ENCODE measurements at regions not wholly inside any gene's neighbourhood (a gene's known extent, or its start where the extent isn't known, plus 50 kb on each side); places are given as distances from the start of the nearest gene placed in this dataset.
"Not testable (repeated sequence)": the region's sequence is repeated elsewhere in the genome, so short reads cannot be mapped to it uniquely, and the experiment has no call there.

DNA sequence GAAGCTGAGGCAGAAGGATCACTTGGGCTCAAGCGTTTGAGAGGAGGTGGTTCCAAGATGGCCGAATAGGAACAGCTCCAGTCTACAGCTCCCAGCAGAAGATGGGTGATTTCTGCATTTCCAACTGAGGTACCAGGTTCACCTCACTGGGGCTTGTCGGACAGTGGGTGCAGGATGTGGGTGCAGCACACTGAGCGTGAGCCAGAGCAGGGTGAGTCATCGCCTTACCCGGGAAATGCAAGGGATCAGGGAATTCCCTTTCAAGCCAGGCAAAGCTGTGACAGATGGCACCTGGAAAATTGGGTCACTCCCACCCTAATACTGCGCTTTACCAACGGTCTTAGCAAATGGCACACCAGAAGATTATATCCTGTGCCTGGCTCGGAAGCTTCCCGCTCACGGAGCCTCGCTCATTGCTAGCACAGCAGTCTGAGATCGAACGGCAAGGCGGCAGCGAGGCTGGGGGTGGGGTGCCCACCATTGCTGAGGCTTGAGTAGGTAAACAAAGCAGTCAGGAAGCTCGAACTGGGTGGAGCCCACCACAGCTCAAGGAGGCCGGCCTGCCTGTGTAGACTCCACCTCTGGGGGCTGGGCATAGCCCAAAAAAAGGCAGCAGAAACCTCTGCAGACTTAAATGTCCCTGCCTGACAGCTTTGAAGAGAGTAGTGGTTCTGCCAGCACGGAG lies 482.6 kb upstream of the DAB2 start:
- DNase-seq (ENCODE audit: low read depth in 1 of 2, low spot score in 1 of 2); CTCF ChIA-PET: not testable (repeated sequence)

DNA sequence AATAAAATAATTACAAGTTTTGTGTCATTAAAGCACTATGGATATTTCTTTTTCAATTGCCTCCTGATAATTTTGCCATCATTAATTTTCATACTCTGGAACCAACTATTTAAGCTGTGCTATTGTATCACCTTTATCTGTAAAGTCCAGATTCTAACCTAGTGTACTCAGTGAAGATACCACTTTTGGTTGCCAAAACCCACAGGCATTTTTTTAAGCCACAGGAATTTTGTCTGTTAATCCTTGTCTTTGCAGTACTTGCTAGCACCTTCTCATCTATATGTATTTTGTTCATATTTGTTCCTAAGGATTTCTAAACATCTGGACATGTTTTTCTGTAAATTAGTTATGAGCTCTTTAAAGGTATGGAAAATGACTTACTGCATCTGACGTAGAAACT lies 481.4 kb upstream of the DAB2 start:
- ATAC-seq, result no peak
- no peak overlapping the region for H3K4me3 ChIP-seq
- TF ChIP-seq ESRRA (IDR thresholded peaks at IDR 0.05; ENCODE audit: borderline replicate concordance, low read length) (no peak), KDM5A (IDR thresholded peaks at IDR 0.05) (no peak), JUNB (IDR thresholded peaks at IDR 0.05) (no peak), CHD2 (IDR thresholded peaks at IDR 0.05; ENCODE audit: low read length, partially characterized antibody) (no peak), TP53 (CRISPR knock-in tag; IDR thresholded peaks at IDR 0.05) (no peak), HOXB5 (CRISPR knock-in tag; IDR thresholded peaks at IDR 0.05) (no peak)
- no peak for FAIRE-seq
- WGBS (ENCODE audit: missing lambda C conversion rate), result 53% methylated on average over 1 of the region's 1 CpG
- ChIA-PET CTCF (interaction anchor here (1.1 kb wide), 1 partner anchor 783 kb away, joined by 3 read pairs; no protein-coding TSS in a partner anchor), POLR2A (no interaction called here)
- no peak overlapping the region for H3K27ac ChIP-seq
- no peak overlapping the region for H3K4me2 ChIP-seq
- no peaks in the 10 kb centered on the region; the same call in 2 of the 3 replicates for H3K9me3 ChIP-seq
- no peak for DNase-seq (ENCODE audit: low read depth in 1 of 2, low spot score in 1 of 2)
- no peaks in the 10 kb centered on the region for H3K4me1 ChIP-seq

More for the DNA sequence above, 482.6 kb upstream of the DAB2 start:
- H3K9me3 ChIP-seq; H3K4me3 ChIP-seq; ATAC-seq; H3K27ac ChIP-seq; H3K4me2 ChIP-seq; FAIRE-seq; H3K4me1 ChIP-seq; POLR2A ChIA-PET; TF ChIP-seq FOSL2 (IDR thresholded peaks at IDR 0.05): not testable (repeated sequence)
- WGBS (ENCODE audit: missing lambda C conversion rate), result 54% methylated on average over 14 of the region's 19 CpGs
- TF ChIP-seq FOSL2 (CRISPR knock-in tag; IDR thresholded peaks at IDR 0.05), result peak; percentile 23; the same call in 1 of the 2 replicates

DNA sequence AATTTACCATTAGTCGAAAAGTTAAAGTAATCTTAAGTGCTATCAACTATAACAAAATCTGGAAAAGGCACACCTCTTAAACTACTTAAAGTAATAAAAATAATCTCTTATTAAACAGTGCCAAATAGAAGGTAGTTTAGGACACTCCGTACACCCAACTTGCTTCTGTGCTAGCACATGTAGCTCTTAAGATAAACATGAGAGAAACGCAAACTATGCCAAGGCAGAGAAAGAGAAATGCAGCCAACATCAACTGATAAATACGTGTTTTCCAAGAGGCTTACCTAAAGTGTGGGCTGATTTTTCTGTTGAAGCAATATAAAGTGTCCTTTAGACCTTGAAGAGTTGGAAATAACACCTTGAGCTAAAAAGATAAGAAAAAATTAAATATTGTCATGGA lies 480.6 kb upstream of the DAB2 start:
- 42% methylated on average over 4 of the region's 4 CpGs for WGBS (ENCODE audit: missing lambda C conversion rate)
- ATAC-seq, result no peak
- no peak for FAIRE-seq
- H3K4me3 ChIP-seq, result no peak overlapping the region
- POLR2A ChIA-PET, result no interaction called here
- H3K27ac ChIP-seq, result no peak overlapping the region
- H3K9me3 ChIP-seq, result no peaks in the 10 kb centered on the region; the same call in 2 of the 3 replicates
- no peak overlapping the region for H3K4me2 ChIP-seq
- DNase-seq (ENCODE audit: low read depth in 1 of 2, low spot score in 1 of 2), result no peak
- H3K4me1 ChIP-seq, result no peaks in the 10 kb centered on the region
- no peak for TF ChIP-seq MAZ (IDR thresholded peaks at IDR 0.05; ENCODE audit: borderline replicate concordance, low read depth, low read length)
- no peak for TF ChIP-seq RCOR1 (IDR thresholded peaks at IDR 0.05; ENCODE audit: low read depth, low read length)
- TF ChIP-seq HEYL (CRISPR knock-in tag; IDR thresholded peaks at IDR 0.05), result no peak
- TF ChIP-seq HDAC2 (IDR thresholded peaks at IDR 0.05), result no peak
- no peak for TF ChIP-seq PHF8 (IDR thresholded peaks at IDR 0.05; ENCODE audit: borderline replicate concordance, low read depth)
- CTCF ChIA-PET, result no interaction called here

- no peaks in the 10 kb centered on the region for H3K4me1 ChIP-seq
- POLR2A ChIA-PET, result no interaction called here
- no peaks in the 10 kb centered on the region; the same call in 2 of the 3 replicates for H3K9me3 ChIP-seq
- no peak overlapping the region for H3K27ac ChIP-seq
- CTCF ChIA-PET, result interaction anchor here (1.4 kb wide), 1 partner anchor 11 kb away, joined by 3 read pairs; no protein-coding TSS in a partner anchor
- no peak for FAIRE-seq
- no peak overlapping the region for H3K4me2 ChIP-seq
- no peak for ATAC-seq
- DNase-seq (ENCODE audit: low read depth in 1 of 2, low spot score in 1 of 2), result no peak
- 79% methylated on average over 2 of the region's 2 CpGs for WGBS (ENCODE audit: missing lambda C conversion rate)
- TF ChIP-seq CBX2 (IDR thresholded peaks at IDR 0.05; ENCODE audit: borderline replicate concordance, low read depth) (no peak), HEYL (CRISPR knock-in tag; IDR thresholded peaks at IDR 0.05) (no peak), HOXB13 (CRISPR knock-in tag; IDR thresholded peaks at IDR 0.05; ENCODE audit: low read depth) (no peak), POLR2A (IDR thresholded peaks at IDR 0.05; ENCODE audit: low read length) (no peak), MAZ (IDR thresholded peaks at IDR 0.05; ENCODE audit: borderline replicate concordance, low read depth, low read length) (no peak)
- TF ChIP-seq, protein P1, sequence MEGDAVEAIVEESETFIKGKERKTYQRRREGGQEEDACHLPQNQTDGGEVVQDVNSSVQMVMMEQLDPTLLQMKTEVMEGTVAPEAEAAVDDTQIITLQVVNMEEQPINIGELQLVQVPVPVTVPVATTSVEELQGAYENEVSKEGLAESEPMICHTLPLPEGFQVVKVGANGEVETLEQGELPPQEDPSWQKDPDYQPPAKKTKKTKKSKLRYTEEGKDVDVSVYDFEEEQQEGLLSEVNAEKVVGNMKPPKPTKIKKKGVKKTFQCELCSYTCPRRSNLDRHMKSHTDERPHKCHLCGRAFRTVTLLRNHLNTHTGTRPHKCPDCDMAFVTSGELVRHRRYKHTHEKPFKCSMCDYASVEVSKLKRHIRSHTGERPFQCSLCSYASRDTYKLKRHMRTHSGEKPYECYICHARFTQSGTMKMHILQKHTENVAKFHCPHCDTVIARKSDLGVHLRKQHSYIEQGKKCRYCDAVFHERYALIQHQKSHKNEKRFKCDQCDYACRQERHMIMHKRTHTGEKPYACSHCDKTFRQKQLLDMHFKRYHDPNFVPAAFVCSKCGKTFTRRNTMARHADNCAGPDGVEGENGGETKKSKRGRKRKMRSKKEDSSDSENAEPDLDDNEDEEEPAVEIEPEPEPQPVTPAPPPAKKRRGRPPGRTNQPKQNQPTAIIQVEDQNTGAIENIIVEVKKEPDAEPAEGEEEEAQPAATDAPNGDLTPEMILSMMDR (IDR thresholded peaks at IDR 0.05), result no peak
- no peak overlapping the region for H3K4me3 ChIP-seq
Measured at GRCh38 chr5:39902626-39903025, 477.8 kb upstream of the DAB2 start.
